Activated naive CD8-positive, alpha-beta T cell (primary cell): ENCODE measurements at regions not wholly inside any gene's neighbourhood (a gene's known extent, or its start where the extent isn't known, plus 50 kb on each side); places are given as distances from the start of the nearest gene placed in this dataset.
"Not testable (repeated sequence)": the region's sequence is repeated elsewhere in the genome, so short reads cannot be mapped to it uniquely, and the experiment has no call there.

ENCODE experiments used
- H3K27ac Mint-ChIP-seq: one replicate; pipeline ENCODE4 v1.8.0; 2021; ENCODE audit warnings: mixed read lengths
- H3K27me3 Mint-ChIP-seq: one replicate; pipeline ENCODE4 v1.8.0; 2021; ENCODE audit warnings: mixed read lengths
- H3K36me3 Mint-ChIP-seq: one replicate; pipeline ENCODE4 v1.8.0; 2021; ENCODE audit warnings: mixed read lengths
- H3K4me1 Mint-ChIP-seq: one replicate; pipeline ENCODE4 v1.8.0; 2021; ENCODE audit warnings: low read depth, mixed read lengths
- H3K4me3 Mint-ChIP-seq: one replicate; pipeline ENCODE4 v1.8.0; 2021; ENCODE audit warnings: mild to moderate bottlenecking, mixed read lengths
- H3K9me3 Mint-ChIP-seq: one replicate; pipeline ENCODE4 v1.8.0; 2021; ENCODE audit warnings: low read depth, mixed read lengths

- not testable (repeated sequence) for H3K36me3 Mint-ChIP-seq, H3K4me3 Mint-ChIP-seq, H3K9me3 Mint-ChIP-seq, H3K27ac Mint-ChIP-seq, H3K4me1 Mint-ChIP-seq, H3K27me3 Mint-ChIP-seq
These were observed 53.9 kb downstream of the CDRT15L2 start for GRCh38 chr17:20633268-20634059.

- not testable (repeated sequence) for H3K9me3 Mint-ChIP-seq, H3K4me3 Mint-ChIP-seq, H3K4me1 Mint-ChIP-seq, H3K27ac Mint-ChIP-seq, H3K36me3 Mint-ChIP-seq, H3K27me3 Mint-ChIP-seq
These were observed 60.6 kb downstream of the CDRT15L2 start for GRCh38 chr17:20640147-20640546.

GRCh38 chr17:20646661-20647272 is 67.2 kb downstream of the CDRT15L2 start:
- H3K36me3 Mint-ChIP-seq, H3K4me3 Mint-ChIP-seq, H3K27me3 Mint-ChIP-seq, H3K4me1 Mint-ChIP-seq, H3K27ac Mint-ChIP-seq, H3K9me3 Mint-ChIP-seq: not testable (repeated sequence)

- not testable (repeated sequence) for H3K36me3 Mint-ChIP-seq, H3K4me1 Mint-ChIP-seq, H3K9me3 Mint-ChIP-seq, H3K27me3 Mint-ChIP-seq, H3K27ac Mint-ChIP-seq, H3K4me3 Mint-ChIP-seq
These were observed 69.7 kb downstream of the CDRT15L2 start for GRCh38 chr17:20649097-20649767.

GRCh38 chr17:20651022-20651421 is 71.5 kb downstream of the CDRT15L2 start:
- not testable (repeated sequence) for H3K9me3 Mint-ChIP-seq, H3K27ac Mint-ChIP-seq, H3K27me3 Mint-ChIP-seq, H3K4me3 Mint-ChIP-seq, H3K4me1 Mint-ChIP-seq, H3K36me3 Mint-ChIP-seq

- not testable (repeated sequence) for H3K27ac Mint-ChIP-seq, H3K4me3 Mint-ChIP-seq, H3K36me3 Mint-ChIP-seq, H3K27me3 Mint-ChIP-seq, H3K9me3 Mint-ChIP-seq, H3K4me1 Mint-ChIP-seq
These were observed 72.2 kb downstream of the CDRT15L2 start for GRCh38 chr17:20651736-20652135.

- H3K27ac Mint-ChIP-seq, H3K9me3 Mint-ChIP-seq, H3K36me3 Mint-ChIP-seq, H3K27me3 Mint-ChIP-seq, H3K4me3 Mint-ChIP-seq, H3K4me1 Mint-ChIP-seq: not testable (repeated sequence)
These were observed 73.9 kb downstream of the CDRT15L2 start for GRCh38 chr17:20653391-20653790.

GRCh38 chr17:20654114-20654513 is 74.6 kb downstream of the CDRT15L2 start:
- H3K4me1 Mint-ChIP-seq, H3K9me3 Mint-ChIP-seq, H3K36me3 Mint-ChIP-seq, H3K4me3 Mint-ChIP-seq, H3K27me3 Mint-ChIP-seq, H3K27ac Mint-ChIP-seq: not testable (repeated sequence)

GRCh38 chr17:20654575-20654974 is 75.1 kb downstream of the CDRT15L2 start:
- not testable (repeated sequence) for H3K4me1 Mint-ChIP-seq, H3K27ac Mint-ChIP-seq, H3K36me3 Mint-ChIP-seq, H3K4me3 Mint-ChIP-seq, H3K9me3 Mint-ChIP-seq, H3K27me3 Mint-ChIP-seq

- not testable (repeated sequence) for H3K4me3 Mint-ChIP-seq, H3K27me3 Mint-ChIP-seq, H3K9me3 Mint-ChIP-seq, H3K27ac Mint-ChIP-seq, H3K4me1 Mint-ChIP-seq, H3K36me3 Mint-ChIP-seq
These were observed 85.8 kb downstream of the CDRT15L2 start for GRCh38 chr17:20665103-20665955.

- not testable (repeated sequence) for H3K27ac Mint-ChIP-seq, H3K27me3 Mint-ChIP-seq, H3K4me3 Mint-ChIP-seq
These were observed 87.2 kb downstream of the CDRT15L2 start for GRCh38 chr17:20666689-20667088.

GRCh38 chr17:20667712-20668111 is 88.2 kb downstream of the CDRT15L2 start:
- not testable (repeated sequence) for H3K4me1 Mint-ChIP-seq, H3K27me3 Mint-ChIP-seq, H3K9me3 Mint-ChIP-seq, H3K27ac Mint-ChIP-seq, H3K36me3 Mint-ChIP-seq, H3K4me3 Mint-ChIP-seq

More at GRCh38 chr17:20666689-20667088, 87.2 kb downstream of the CDRT15L2 start:
- not testable (repeated sequence) for H3K4me1 Mint-ChIP-seq, H3K36me3 Mint-ChIP-seq, H3K9me3 Mint-ChIP-seq

- not testable (repeated sequence) for H3K9me3 Mint-ChIP-seq, H3K27me3 Mint-ChIP-seq, H3K27ac Mint-ChIP-seq, H3K36me3 Mint-ChIP-seq, H3K4me3 Mint-ChIP-seq, H3K4me1 Mint-ChIP-seq
These were observed 88.8 kb downstream of the CDRT15L2 start for GRCh38 chr17:20668316-20668715.

GRCh38 chr17:20668868-20669267 is 89.3 kb downstream of the CDRT15L2 start:
- not testable (repeated sequence) for H3K27me3 Mint-ChIP-seq, H3K4me3 Mint-ChIP-seq, H3K9me3 Mint-ChIP-seq, H3K4me1 Mint-ChIP-seq, H3K27ac Mint-ChIP-seq, H3K36me3 Mint-ChIP-seq

GRCh38 chr17:20670506-20670905 is 91.0 kb downstream of the CDRT15L2 start:
- not testable (repeated sequence) for H3K27me3 Mint-ChIP-seq, H3K4me1 Mint-ChIP-seq, H3K4me3 Mint-ChIP-seq, H3K9me3 Mint-ChIP-seq, H3K27ac Mint-ChIP-seq, H3K36me3 Mint-ChIP-seq
